H1 (cell line): ENCODE measurements at regions not wholly inside any gene's neighbourhood (a gene's known extent, or its start where the extent isn't known, plus 50 kb on each side); places are given as distances from the start of the nearest gene placed in this dataset.

Source experiments
- CTCF ChIA-PET: fragments of 300-600 bp; sonication (Branson Sonifier 250); formaldehyde crosslinking; loops from one replicate; lab custom pipeline; 2021; ENCODE audit not compliant: partially characterized antibody; lab: Charles Lee
- POLR2A ChIA-PET: fragments of 300-600 bp; sonication (Branson Sonifier 250); formaldehyde crosslinking; loops from one replicate; lab custom pipeline; 2021; ENCODE audit warnings: inconsistent platforms; ENCODE audit not compliant: partially characterized antibody; lab: Charles Lee
- DNase-seq, 2 experiments: peaks; one replicate each; pipeline versions ENCODE4 v3.0.0 to v3.0.0-alpha.2; 2010 to 2022; ENCODE audit warnings: low spot score in 2 of 2, low read depth in 1 of 2, mixed read lengths in 1 of 2
- FAIRE-seq: peaks from 2 replicates; lab custom pipeline; 2011; peaks lifted over from hg19 to GRCh38; lab: Jason Lieb, UNC
- H2AFZ ChIP-seq: 2 replicates; pipeline ENCODE4 v1.8.1; 2012; ENCODE audit warnings: low read length, inconsistent platforms
- H2AK5ac ChIP-seq: 2 replicates; pipeline ENCODE4 v1.6.1; 2013; ENCODE audit warnings: low read depth, low read length
- H2BK120ac ChIP-seq: replicated peaks from 2 replicates; pipeline ENCODE3; 2013; ENCODE audit warnings: low read depth, low read length, inconsistent platforms
- H2BK12ac ChIP-seq: 2 replicates; pipeline ENCODE4 v1.6.1; 2013; ENCODE audit warnings: low read depth, low read length
- H2BK15ac ChIP-seq: 2 replicates; pipeline ENCODE4 v1.6.1; 2013; ENCODE audit warnings: low read length
- H2BK20ac ChIP-seq: 2 replicates; pipeline ENCODE4 v1.6.1; 2013; ENCODE audit warnings: low read length
- H2BK5ac ChIP-seq: 2 replicates; pipeline ENCODE4 v1.6.1; 2013; ENCODE audit warnings: low read depth, low read length
- H3K14ac ChIP-seq: 2 replicates; pipeline ENCODE4 v1.6.1; 2013; ENCODE audit warnings: inconsistent platforms; ENCODE audit not compliant: insufficient read length
- H3K18ac ChIP-seq: 2 replicates; pipeline ENCODE4 v1.6.1; 2013; ENCODE audit warnings: low read length; ENCODE audit errors: extremely low read depth
- H3K23ac ChIP-seq: 2 replicates; pipeline ENCODE4 v1.6.1; 2013; ENCODE audit warnings: inconsistent platforms; ENCODE audit not compliant: insufficient read length
- H3K23me2 ChIP-seq: 2 replicates; pipeline ENCODE4 v1.6.1; 2013; ENCODE audit warnings: low read depth, low read length
- H3K27ac ChIP-seq: 2 replicates; pipeline ENCODE4 v1.6.1; 2011; ENCODE audit warnings: low read depth, low read length, inconsistent platforms
- H3K27me3 ChIP-seq, 4 experiments: replicated peaks in 1 of 4; 1 replicate in 1 of 4; 2 replicates in 3 of 4; pipeline versions ENCODE4 v1.6.1 to v1.8.1; 2011 to 2013; ENCODE audit warnings: low read length in 3 of 4, mild to moderate bottlenecking in 3 of 4, inconsistent platforms in 2 of 4, mixed read lengths in 2 of 4, moderate library complexity in 1 of 4; ENCODE audit not compliant: control insufficient read depth in 3 of 4, insufficient read depth in 3 of 4; ENCODE audit errors: extremely low read depth in 1 of 4
- H3K36me3 ChIP-seq, 4 experiments: 2 replicates each; pipeline versions ENCODE4 v1.6.1 to v1.8.1; 2011 to 2013; ENCODE audit warnings: mild to moderate bottlenecking in 4 of 4, low read length in 3 of 4, moderate library complexity in 2 of 4, control low read depth in 1 of 4, inconsistent platforms in 1 of 4; ENCODE audit not compliant: insufficient read depth in 4 of 4, control insufficient read depth in 2 of 4
- H3K4ac ChIP-seq: replicated peaks from 2 replicates; pipeline ENCODE3; 2013; ENCODE audit warnings: low read length, low read depth, mixed read lengths, inconsistent platforms; ENCODE audit not compliant: insufficient read length
- H3K4me1 ChIP-seq, 4 experiments: replicated peaks in 1 of 4; 1 replicate in 1 of 4; 2 replicates in 3 of 4; pipeline versions ENCODE4 v1.6.1 to v1.8.1; 2011 to 2013; ENCODE audit warnings: low read length in 3 of 4, inconsistent platforms in 2 of 4, mixed read lengths in 1 of 4; ENCODE audit not compliant: insufficient read depth in 4 of 4, control insufficient read depth in 3 of 4
- H3K4me2 ChIP-seq, 2 experiments: 2 replicates each; pipeline versions ENCODE4 v1.6.1 to v1.8.1; 2011 to 2013; ENCODE audit warnings: low read depth in 2 of 2, low read length in 2 of 2, control low read depth in 1 of 2, inconsistent platforms in 1 of 2, mild to moderate bottlenecking in 1 of 2; ENCODE audit not compliant: insufficient read depth in 1 of 2
- H3K4me3 ChIP-seq, 4 experiments: fragments of 200-600, 300-600 bp in 1 of 4; sonication (generic), shearing (Covaris generic), sonication (Bioruptor Twin) in 1 of 4; 2 replicates each; pipeline versions ENCODE4 v1.5.1 to v1.8.1; 2011 to 2016; ENCODE audit warnings: low read length in 4 of 4, low read depth in 3 of 4, control low read depth in 2 of 4, inconsistent platforms in 2 of 4, mild to moderate bottlenecking in 2 of 4, mixed read lengths in 1 of 4, moderate library complexity in 1 of 4; ENCODE audit not compliant: insufficient read depth in 2 of 4; ENCODE audit errors: extremely low read depth in 1 of 4
- H3K56ac ChIP-seq: replicated peaks from 2 replicates; pipeline ENCODE3; 2013; ENCODE audit warnings: low read depth, mild to moderate bottlenecking, mixed read lengths, low read length, inconsistent platforms; ENCODE audit not compliant: insufficient read length
- H3K79me1 ChIP-seq: 2 replicates; pipeline ENCODE4 v1.6.1; 2013; ENCODE audit warnings: low read depth, low read length, control low read depth
- H3K79me2 ChIP-seq, 2 experiments: 2 replicates each; pipeline versions ENCODE4 v1.6.1 to v1.8.1; 2012 to 2013; ENCODE audit warnings: low read length in 2 of 2, mild to moderate bottlenecking in 2 of 2, inconsistent platforms in 1 of 2; ENCODE audit not compliant: insufficient read depth in 2 of 2, control insufficient read depth in 1 of 2
- H3K9ac ChIP-seq, 4 experiments: replicated peaks in 1 of 4; 1 replicate in 1 of 4; 2 replicates in 3 of 4; pipeline versions ENCODE4 v1.6.1 to v1.8.1; 2011 to 2013; ENCODE audit warnings: low read depth in 3 of 4, low read length in 3 of 4, control low read depth in 2 of 4, mild to moderate bottlenecking in 2 of 4, moderate library complexity in 2 of 4, inconsistent platforms in 1 of 4; ENCODE audit errors: extremely low read depth in 1 of 4
- H3K9me3 ChIP-seq, 2 experiments: 2 replicates each; pipeline versions ENCODE4 v1.6.1 to v1.8.1; 2012 to 2013; ENCODE audit warnings: mild to moderate bottlenecking in 2 of 2, moderate library complexity in 2 of 2, control low read depth in 1 of 2, inconsistent platforms in 1 of 2, low read depth in 1 of 2, low read length in 1 of 2, mixed read lengths in 1 of 2; ENCODE audit not compliant: insufficient read depth in 2 of 2
- H4K20me1 ChIP-seq, 2 experiments: replicated peaks in 1 of 2; 2 replicates each; pipeline versions ENCODE3 to v1.8.1; 2011 to 2013; ENCODE audit warnings: inconsistent platforms in 2 of 2, low read length in 2 of 2, mild to moderate bottlenecking in 1 of 2; ENCODE audit not compliant: insufficient read depth in 2 of 2, control insufficient read depth in 1 of 2
- H4K5ac ChIP-seq: 2 replicates; pipeline ENCODE4 v1.6.1; 2013; ENCODE audit warnings: low read length, low read depth, mixed read lengths, inconsistent platforms; ENCODE audit not compliant: insufficient read length
- H4K8ac ChIP-seq: 2 replicates; pipeline ENCODE4 v1.8.0; 2013; ENCODE audit warnings: mild to moderate bottlenecking, moderate library complexity, low read length, inconsistent platforms; ENCODE audit not compliant: insufficient read depth; ENCODE audit errors: extremely low read depth
- H4K91ac ChIP-seq: replicated peaks from 2 replicates; pipeline ENCODE3; 2013; ENCODE audit warnings: low read length, mixed read lengths, inconsistent platforms; ENCODE audit not compliant: insufficient read length
- ASH2L ChIP-seq: fragments of 200-600, 300-600 bp; sonication (generic); IDR thresholded peaks from one replicate; pipeline ENCODE4 v1.7.1; 2017; ENCODE audit warnings: low read length
- ATF3 ChIP-seq: IDR thresholded peaks from 2 replicates; pipeline ENCODE4 v1.6.1; 2011; ENCODE audit warnings: low read depth, mild to moderate bottlenecking, low read length; ENCODE audit not compliant: insufficient read depth
- BCL11A ChIP-seq, 2 experiments: IDR thresholded peaks; one replicate each; pipeline ENCODE4 v1.6.1; 2011; ENCODE audit warnings: low read depth in 2 of 2, low read length in 2 of 2, mild to moderate bottlenecking in 2 of 2
- CBX8 ChIP-seq: fragments of 300-800, 300-1000 bp; sonication (generic); IDR thresholded peaks from 2 replicates; pipeline ENCODE4 v1.7.1; 2016; ENCODE audit warnings: low read depth, low read length, borderline replicate concordance
- KDM1A ChIP-seq: fragments of 200-600, 300-600 bp; sonication (generic); IDR thresholded peaks from 2 replicates; pipeline ENCODE4 v1.7.1; 2016; ENCODE audit warnings: mild to moderate bottlenecking, low read length, borderline replicate concordance
- SAP30 ChIP-seq: fragments of 300-600 bp; sonication (generic); IDR thresholded peaks from 2 replicates; pipeline ENCODE4 v1.7.1; 2012; ENCODE audit warnings: low read length, moderate library complexity, mild to moderate bottlenecking, inconsistent platforms; ENCODE audit not compliant: insufficient read depth, insufficient replicate concordance
- SUZ12 ChIP-seq: fragments of 200-600 bp; sonication (generic); IDR thresholded peaks from 2 replicates; pipeline ENCODE4 v1.6.1; 2012; ENCODE audit warnings: mild to moderate bottlenecking, inconsistent platforms, low read length, moderate library complexity, mixed read lengths
- TAF1 ChIP-seq: IDR thresholded peaks from 2 replicates; pipeline ENCODE4 v1.6.1; 2011; ENCODE audit warnings: mild to moderate bottlenecking, low read depth, low read length
- USF2 ChIP-seq: IDR thresholded peaks from 2 replicates; pipeline ENCODE4 v1.6.1; 2011; ENCODE audit warnings: low read length, improper control_type of control experiment
- WGBS, 2 experiments: shearing (Covaris generic) in 1 of 2; methylation state at CpG; one replicate each; pipeline versions ENCODE4 v1.1.6 to v1.1.7; 2013 to 2015; ENCODE audit warnings: low lambda C conversion rate in 2 of 2, mixed read lengths in 2 of 2, inconsistent platforms in 1 of 2, low coverage in 1 of 2, missing lambda C conversion rate in 1 of 2; ENCODE audit not compliant: insufficient replicate concordance in 2 of 2, insufficient coverage in 1 of 2, insufficient read length in 1 of 2; ENCODE audit errors: extremely low coverage in 1 of 2, missing lambda C conversion rate in 1 of 2; 5-methylcytosine and 5-hydroxymethylcytosine counted together

DNA sequence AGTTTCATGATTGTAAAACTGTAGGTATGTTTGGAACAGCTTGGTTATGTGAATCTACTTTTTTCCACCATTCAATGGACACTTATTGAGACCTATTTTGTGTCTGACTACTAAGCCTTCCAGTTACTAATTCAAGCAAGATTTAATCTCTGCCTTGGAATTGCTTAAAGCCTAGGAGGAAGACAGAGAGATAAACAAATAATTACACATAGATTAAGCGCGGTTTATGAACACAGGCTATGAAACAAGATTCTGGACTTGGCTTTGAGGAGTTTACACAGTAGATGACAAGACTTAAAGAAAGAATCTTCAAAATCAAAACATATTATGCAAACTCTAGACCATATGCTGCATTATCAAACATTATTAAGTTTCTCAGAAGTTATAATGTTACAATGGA is 340.4 kb downstream of the RASEF start:
- Histone ChIP-seq H3K23ac (no peak overlapping the region), H2BK120ac (no peak overlapping the region), H3K4ac (no peak overlapping the region), H4K20me1 (no peaks in the 10 kb centered on the region), H3K36me3 (no peaks in the 10 kb centered on the region), H2BK5ac (no peak overlapping the region), H3K79me2 (no peaks in the 10 kb centered on the region), H3K27ac (no peak overlapping the region), H3K27me3 (no peaks in the 10 kb centered on the region), H2AFZ (no peak overlapping the region), H2BK12ac (no peak overlapping the region), H3K18ac (no peak overlapping the region), H3K56ac (no peak overlapping the region), H4K8ac (no peak overlapping the region), H2BK15ac (no peak overlapping the region), H3K14ac (no peak overlapping the region), H3K9ac (no peak overlapping the region), H4K91ac (no peak overlapping the region), H2AK5ac (no peak overlapping the region), H3K79me1 (no peaks in the 10 kb centered on the region), H3K4me1 (no peaks in the 10 kb centered on the region), H3K9me3 (peaks cover 0 to 6% of the 10 kb centered on the region in 2 experiments; a peak in 1 of 4 replicates), H4K5ac (no peak overlapping the region), H3K4me2 (no peak overlapping the region), H3K23me2 (no peaks in the 10 kb centered on the region), H2BK20ac (no peak overlapping the region), H3K4me3 (no peak overlapping the region)
- no peak for FAIRE-seq
- no peak for TF ChIP-seq SAP30
- TF ChIP-seq ATF3 = no peak
- no peak for TF ChIP-seq BCL11A (IDR thresholded peaks at IDR 0.05; ENCODE audit: low read depth in 2 of 2, low read length in 2 of 2)
- TF ChIP-seq KDM1A = no peak
- no peak for TF ChIP-seq USF2
- no peak for TF ChIP-seq CBX8
- TF ChIP-seq ASH2L = no peak
- TF ChIP-seq TAF1 = no peak
- TF ChIP-seq SUZ12 = no peak
- 82% methylated on average over 2 of the region's 2 CpGs; no CpG with 5 or more reads in 1 of the 2 experiments for WGBS, 2 experiments
- ChIA-PET POLR2A (no interaction called here), CTCF (no interaction called here)
- DNase-seq = no peak
